Osteoblast (primary cell): ENCODE measurements at regions not wholly inside any gene's neighbourhood (a gene's known extent, or its start where the extent isn't known, plus 50 kb on each side); places are given as distances from the start of the nearest gene placed in this dataset.
A peak's percentile ranks its signal among the peaks of the same experiment; 100 is the strongest.

ENCODE experiments used
- DNase-seq: peaks from one replicate; pipeline ENCODE4 v3.0.0; 2011; ENCODE audit warnings: low spot score, mixed read lengths; ENCODE audit not compliant: insufficient read length; ENCODE audit errors: missing footprints
- H2AFZ ChIP-seq: 2 replicates; pipeline ENCODE4 v1.6.0; 2011; ENCODE audit warnings: mild to moderate bottlenecking, low read length
- H3K27ac ChIP-seq: 2 replicates; pipeline ENCODE4 v1.5.1; 2011; ENCODE audit warnings: mild to moderate bottlenecking, low read depth, low read length, moderate library complexity
- H3K27me3 ChIP-seq: 2 replicates; pipeline ENCODE4 v1.6.0; 2012; ENCODE audit warnings: mild to moderate bottlenecking, control low read depth, inconsistent platforms, low read length, moderate library complexity; ENCODE audit not compliant: insufficient read depth
- H3K36me3 ChIP-seq: 2 replicates; pipeline ENCODE4 v1.5.1; 2011; ENCODE audit warnings: mild to moderate bottlenecking, low read length, control low read depth, moderate library complexity; ENCODE audit not compliant: insufficient read depth
- H3K4me1 ChIP-seq: 2 replicates; pipeline ENCODE4 v1.5.1; 2011; ENCODE audit warnings: mild to moderate bottlenecking, low read length, control low read depth, moderate library complexity; ENCODE audit not compliant: insufficient read depth
- H3K4me2 ChIP-seq: 2 replicates; pipeline ENCODE4 v1.6.0; 2011; ENCODE audit warnings: mild to moderate bottlenecking, low read length; ENCODE audit not compliant: insufficient read depth
- H3K4me3 ChIP-seq: fragments of 200-600 bp; sonication (generic); 3 replicates; pipeline ENCODE4 v1.5.1; 2012; ENCODE audit warnings: mild to moderate bottlenecking, low read length, inconsistent platforms; ENCODE audit not compliant: insufficient read depth
- H3K79me2 ChIP-seq: 2 replicates; pipeline ENCODE4 v1.6.0; 2012; ENCODE audit warnings: mild to moderate bottlenecking, low read length, control low read depth, inconsistent platforms; ENCODE audit not compliant: insufficient read depth
- H3K9me3 ChIP-seq: 2 replicates; pipeline ENCODE4 v1.5.1; 2011; ENCODE audit warnings: low read depth, low read length, control low read depth
- H4K20me1 ChIP-seq: 2 replicates; pipeline ENCODE4 v1.6.0; 2012; ENCODE audit warnings: mild to moderate bottlenecking, low read length, control low read depth; ENCODE audit not compliant: insufficient read depth
- TF ChIP-seq, protein P1 (sequence below): IDR thresholded peaks from 2 replicates; pipeline ENCODE4 v1.5.1; 2011; ENCODE audit warnings: mild to moderate bottlenecking, low read depth, low read length, moderate library complexity; ENCODE audit errors: extremely low read depth

DNA sequence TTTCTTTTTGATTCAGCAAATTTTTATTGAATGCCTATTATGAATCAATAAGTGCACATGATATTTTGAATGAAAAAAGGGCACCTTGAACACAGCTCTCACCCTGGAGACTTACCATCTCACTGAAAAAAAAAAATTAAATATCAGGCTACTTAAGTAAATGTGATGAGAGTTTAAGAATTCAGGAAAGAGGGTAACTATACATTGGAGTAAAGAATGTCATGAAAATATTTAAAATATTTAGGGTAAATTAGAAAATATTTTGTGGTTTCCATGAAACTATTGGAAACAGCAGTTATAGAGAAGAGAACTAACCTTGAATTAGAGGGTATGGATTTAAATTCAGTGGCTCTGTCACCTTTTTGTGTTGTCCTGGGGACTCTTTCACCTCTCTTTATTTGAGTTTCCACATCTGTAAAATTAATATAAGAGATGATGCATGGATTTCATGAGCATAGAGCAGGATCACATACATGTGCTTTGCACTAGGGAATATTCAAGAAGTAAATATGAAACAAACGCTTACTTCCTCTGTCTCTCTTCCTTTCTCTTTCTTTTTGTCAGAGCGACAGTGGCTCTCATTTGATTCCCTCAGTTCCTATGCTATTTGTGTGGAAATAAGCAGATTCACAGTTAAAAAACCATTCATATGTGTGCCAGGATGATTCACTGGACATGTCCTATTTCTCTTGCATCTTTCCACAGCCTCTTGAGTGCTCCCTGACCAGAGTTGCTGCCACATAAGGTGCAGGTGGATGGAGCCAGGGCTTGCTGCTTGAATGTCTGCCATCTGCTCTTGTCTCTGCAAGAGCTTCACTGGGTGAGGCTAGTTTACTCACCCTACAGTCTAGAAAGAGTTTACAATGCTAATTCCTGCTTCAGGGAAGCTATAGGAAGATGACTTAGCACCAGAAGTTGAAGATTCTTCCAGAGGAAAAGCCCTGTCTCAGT is 533.1 kb downstream of the ETS1 start:
- TF ChIP-seq, protein P1, sequence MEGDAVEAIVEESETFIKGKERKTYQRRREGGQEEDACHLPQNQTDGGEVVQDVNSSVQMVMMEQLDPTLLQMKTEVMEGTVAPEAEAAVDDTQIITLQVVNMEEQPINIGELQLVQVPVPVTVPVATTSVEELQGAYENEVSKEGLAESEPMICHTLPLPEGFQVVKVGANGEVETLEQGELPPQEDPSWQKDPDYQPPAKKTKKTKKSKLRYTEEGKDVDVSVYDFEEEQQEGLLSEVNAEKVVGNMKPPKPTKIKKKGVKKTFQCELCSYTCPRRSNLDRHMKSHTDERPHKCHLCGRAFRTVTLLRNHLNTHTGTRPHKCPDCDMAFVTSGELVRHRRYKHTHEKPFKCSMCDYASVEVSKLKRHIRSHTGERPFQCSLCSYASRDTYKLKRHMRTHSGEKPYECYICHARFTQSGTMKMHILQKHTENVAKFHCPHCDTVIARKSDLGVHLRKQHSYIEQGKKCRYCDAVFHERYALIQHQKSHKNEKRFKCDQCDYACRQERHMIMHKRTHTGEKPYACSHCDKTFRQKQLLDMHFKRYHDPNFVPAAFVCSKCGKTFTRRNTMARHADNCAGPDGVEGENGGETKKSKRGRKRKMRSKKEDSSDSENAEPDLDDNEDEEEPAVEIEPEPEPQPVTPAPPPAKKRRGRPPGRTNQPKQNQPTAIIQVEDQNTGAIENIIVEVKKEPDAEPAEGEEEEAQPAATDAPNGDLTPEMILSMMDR, result no peak
- peak overlapping the region; percentile 38 for H2AFZ ChIP-seq
- no peaks in the 10 kb centered on the region for H4K20me1 ChIP-seq
- no peak overlapping the region for H3K4me3 ChIP-seq
- H3K4me1 ChIP-seq, result peaks cover 44% of the 10 kb centered on the region
- H3K36me3 ChIP-seq, result no peaks in the 10 kb centered on the region
- no peaks in the 10 kb centered on the region for H3K27me3 ChIP-seq
- no peak for DNase-seq
- no peaks in the 10 kb centered on the region for H3K9me3 ChIP-seq
- H3K27ac ChIP-seq, result peak overlapping the region; percentile 83
- H3K4me2 ChIP-seq, result peak overlapping the region; percentile 54
- no peaks in the 10 kb centered on the region for H3K79me2 ChIP-seq

DNA sequence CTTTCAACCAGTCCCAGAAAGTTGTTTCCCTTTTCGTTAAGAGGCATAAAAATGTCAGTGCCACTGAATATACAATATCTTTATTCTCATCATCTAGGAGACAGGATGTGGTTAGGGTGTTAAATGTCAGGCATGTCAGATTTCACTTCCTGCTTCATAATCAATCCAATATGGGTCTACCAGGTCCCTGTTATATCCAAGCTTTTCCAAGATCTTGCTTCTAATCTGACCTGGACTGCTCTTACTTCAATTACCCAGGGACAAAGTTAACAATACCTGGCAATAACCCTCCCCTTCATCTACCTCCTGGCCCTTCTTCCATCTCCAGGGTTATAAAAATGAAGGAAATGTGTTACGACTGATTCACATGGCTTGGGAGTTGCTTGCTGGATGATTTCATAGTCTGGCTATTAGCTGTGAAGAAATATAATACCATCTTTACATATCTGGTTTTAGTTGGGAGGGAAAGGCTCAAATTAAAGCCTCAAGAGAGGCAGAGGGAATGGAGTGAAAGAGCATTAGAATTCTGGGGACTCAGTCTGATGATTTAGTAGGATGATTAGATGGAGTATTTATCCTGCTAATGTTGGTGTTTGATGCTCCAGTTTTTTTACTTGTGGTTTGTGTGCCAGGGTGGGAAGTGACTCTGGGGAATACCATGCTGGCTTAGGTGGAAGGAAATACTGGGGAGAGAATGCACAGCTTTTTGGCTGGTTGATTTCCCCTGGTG is 534.3 kb downstream of the ETS1 start:
- Histone ChIP-seq H3K27ac (peak overlapping the region; percentile 83), H3K4me2 (peak overlapping the region; percentile 54), H3K4me3 (peak overlapping the region; percentile 2), H3K27me3 (no peaks in the 10 kb centered on the region), H3K36me3 (no peaks in the 10 kb centered on the region), H3K4me1 (peaks cover 38% of the 10 kb centered on the region), H2AFZ (peak overlapping the region; percentile 66), H3K9me3 (no peaks in the 10 kb centered on the region), H4K20me1 (no peaks in the 10 kb centered on the region), H3K79me2 (no peaks in the 10 kb centered on the region)
- TF ChIP-seq, protein P1, result no peak
- DNase-seq, result no peak

DNA sequence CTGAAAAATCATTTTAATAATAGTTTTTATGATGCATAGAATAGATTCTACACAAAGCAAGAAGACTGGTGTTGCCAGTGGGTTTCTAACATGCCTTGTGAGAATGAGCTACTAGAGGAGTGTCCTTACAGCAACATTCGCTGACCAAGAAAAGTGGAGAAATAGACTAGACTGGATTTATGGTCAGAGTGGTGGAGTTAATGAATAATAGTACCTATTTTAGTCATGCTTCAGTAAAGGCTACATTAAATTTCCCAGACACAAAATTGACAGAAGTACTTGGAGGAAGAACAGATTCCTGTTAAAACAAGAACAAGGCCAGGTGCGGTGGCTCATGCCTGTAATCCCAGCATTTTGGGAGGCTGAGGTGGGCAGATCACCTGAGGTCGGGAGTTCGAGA is 539.2 kb downstream of the ETS1 start:
- H3K9me3 ChIP-seq, result no peaks in the 10 kb centered on the region
- peaks cover 13% of the 10 kb centered on the region for H3K4me1 ChIP-seq
- H3K4me3 ChIP-seq, result no peak overlapping the region
- H3K4me2 ChIP-seq, result no peak overlapping the region
- no peak for DNase-seq
- H3K79me2 ChIP-seq, result no peaks in the 10 kb centered on the region
- TF ChIP-seq, protein P1, result no peak
- no peaks in the 10 kb centered on the region for H3K27me3 ChIP-seq
- no peaks in the 10 kb centered on the region for H4K20me1 ChIP-seq
- no peaks in the 10 kb centered on the region for H3K36me3 ChIP-seq
- H2AFZ ChIP-seq, result no peak overlapping the region
- no peak overlapping the region for H3K27ac ChIP-seq

DNA sequence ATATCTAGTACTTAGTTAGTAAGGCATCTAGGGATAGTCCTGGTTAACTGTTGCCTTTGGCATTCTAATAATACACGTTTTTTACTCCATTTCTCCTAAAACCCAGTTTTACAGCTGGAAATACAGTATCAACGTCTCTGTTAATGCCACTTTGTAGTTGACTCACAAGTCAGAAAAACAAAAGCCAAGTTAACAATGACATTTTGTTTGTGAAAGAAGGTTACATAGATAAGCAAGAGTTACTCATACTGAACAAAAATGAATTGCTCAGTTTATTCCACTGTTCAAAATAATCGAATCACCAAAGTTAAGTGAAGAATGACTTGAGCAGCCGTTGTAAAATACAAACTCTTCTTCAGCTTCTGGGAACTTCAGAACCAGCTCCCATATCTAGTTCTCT is 540.3 kb downstream of the ETS1 start:
- no peak overlapping the region for H3K27ac ChIP-seq
- H3K4me1 ChIP-seq, result peaks cover 5% of the 10 kb centered on the region
- DNase-seq, result no peak
- no peak overlapping the region for H3K4me3 ChIP-seq
- no peaks in the 10 kb centered on the region for H3K79me2 ChIP-seq
- no peaks in the 10 kb centered on the region for H4K20me1 ChIP-seq
- no peak overlapping the region for H3K4me2 ChIP-seq
- H2AFZ ChIP-seq, result no peak overlapping the region
- no peaks in the 10 kb centered on the region for H3K9me3 ChIP-seq
- H3K36me3 ChIP-seq, result no peaks in the 10 kb centered on the region
- TF ChIP-seq, protein P1, result no peak
- H3K27me3 ChIP-seq, result no peaks in the 10 kb centered on the region
